ENCODE measurements at regions not wholly inside any gene's neighbourhood (a gene's known extent, or its start where the extent isn't known, plus 50 kb on each side); places are given as distances from the start of the nearest gene placed in this dataset.

GRCh38 chr1:103177108-103177775, 68.9 kb upstream of the COL11A1 start:
- no peak for DNase-seq (ENCODE audit: low read depth in 4 of 4, low spot score in 2 of 4)

DNA sequence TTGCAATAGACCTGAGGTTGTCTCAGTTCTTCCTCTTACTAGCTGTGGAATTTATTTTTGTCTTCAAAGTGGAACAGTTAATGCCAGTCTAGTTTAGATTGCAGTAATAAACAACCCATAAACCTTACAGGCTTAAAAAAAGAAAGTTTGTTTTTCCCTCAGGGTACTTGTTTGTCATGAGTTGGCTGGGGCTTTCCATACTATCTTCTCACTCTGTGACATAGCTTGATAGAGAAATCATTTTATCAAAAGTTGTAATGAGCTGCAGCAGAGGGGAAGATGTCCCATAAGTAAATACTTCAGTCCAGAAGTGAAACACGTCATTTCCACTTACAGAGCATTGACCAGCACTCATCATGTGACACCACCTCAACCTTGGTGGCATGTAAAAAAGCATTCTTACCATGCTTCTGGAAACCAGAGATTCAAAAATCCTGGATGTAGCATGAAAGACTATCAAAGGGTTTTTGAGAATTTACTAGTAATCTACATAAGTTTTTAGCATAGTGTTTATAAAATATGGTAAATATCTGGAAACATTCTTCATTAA, 62.8 kb upstream of the COL11A1 start:
- DNase-seq (ENCODE audit: low read depth in 4 of 4, low spot score in 2 of 4) = no peak

- no peak for DNase-seq (ENCODE audit: low read depth in 4 of 4, low spot score in 2 of 4)
These were observed 62.3 kb upstream of the COL11A1 start for GRCh38 chr1:103170609-103171008.

GRCh38 chr1:103162360-103162759, 54.0 kb upstream of the COL11A1 start:
- no peak for DNase-seq (ENCODE audit: low read depth in 4 of 4, low spot score in 2 of 4)

- no peak for DNase-seq (ENCODE audit: low read depth in 4 of 4, low spot score in 2 of 4)
These were observed 52.0 kb upstream of the COL11A1 start for GRCh38 chr1:103160281-103160680.
